OCI-LY3 (cell line): ENCODE measurements at regions not wholly inside any gene's neighbourhood (a gene's known extent, or its start where the extent isn't known, plus 50 kb on each side); places are given as distances from the start of the nearest gene placed in this dataset.

Experiments
- CTCF ChIP-seq: fragments of 200-600, 300-600 bp; sonication (generic); IDR thresholded peaks from 2 replicates; pipeline ENCODE4 v1.5.1; 2014; ENCODE audit warnings: antibody characterized with exemption, low read length, low read depth
- EZH2phosphoT487 ChIP-seq: fragments of 200-600 bp; shearing (Covaris generic); IDR thresholded peaks from 2 replicates; pipeline ENCODE4 v1.6.1; 2018; ENCODE audit warnings: antibody characterized with exemption, mixed run types, low read depth

GRCh38 chr10:33749790-33750189 is 415.3 kb upstream of the NRP1 start:
- TF ChIP-seq CTCF (no peak), EZH2phosphoT487 (no peak)
